Thymus (tissue), 11 donors: ENCODE measurements at regions not wholly inside any gene's neighbourhood (a gene's known extent, or its start where the extent isn't known, plus 50 kb on each side); places are given as distances from the start of the nearest gene placed in this dataset.

Source experiments
- DNase-seq, 9 donors: peaks; one replicate each; pipeline ENCODE4 v3.0.0-alpha.2; 2013; ENCODE audit warnings: low spot score in 9 of 9, low read depth in 6 of 9, missing footprints in 1 of 9
- H3K27ac ChIP-seq, 2 donors: one replicate each; pipeline ENCODE4 v1.5.1; 2013; ENCODE audit warnings: control low read depth in 1 of 2, low read depth in 1 of 2, low read length in 1 of 2, mild to moderate bottlenecking in 1 of 2, moderate library complexity in 1 of 2
- H3K27me3 ChIP-seq, 2 donors: one replicate each; pipeline ENCODE4 v1.5.1; 2013; ENCODE audit warnings: low read length in 1 of 2; ENCODE audit not compliant: control insufficient read depth in 2 of 2, insufficient read depth in 1 of 2
- H3K36me3 ChIP-seq, 2 donors: one replicate each; pipeline ENCODE4 v1.5.1; 2013; ENCODE audit warnings: low read length in 1 of 2, mild to moderate bottlenecking in 1 of 2, moderate library complexity in 1 of 2; ENCODE audit not compliant: control insufficient read depth in 2 of 2, insufficient read depth in 2 of 2
- H3K4me1 ChIP-seq, 2 donors: one replicate each; pipeline ENCODE4 v1.5.1; 2013; ENCODE audit warnings: low read length in 2 of 2; ENCODE audit not compliant: control insufficient read depth in 2 of 2, insufficient read depth in 2 of 2
- H3K4me3 ChIP-seq, 2 donors: one replicate each; pipeline ENCODE4 v1.5.1; 2013; ENCODE audit warnings: low read length in 2 of 2, control low read depth in 1 of 2, mild to moderate bottlenecking in 1 of 2
- H3K9me3 ChIP-seq, 2 donors: one replicate each; pipeline ENCODE4 v1.5.1; 2013; ENCODE audit warnings: low read length in 1 of 2, mild to moderate bottlenecking in 1 of 2; ENCODE audit not compliant: control insufficient read depth in 2 of 2, insufficient read depth in 1 of 2
- WGBS: extraction: QIAGEN DNeasy Blood & Tissue Kit; methylation state at CpG from one replicate; pipeline ENCODE4 v1.1.7; 2013; 5-methylcytosine and 5-hydroxymethylcytosine counted together
- donor health status: healthy.

- WGBS, result 90% methylated on average over 2 of the region's 2 CpGs
- no peaks in the 10 kb centered on the region for H3K36me3 ChIP-seq
- no peaks in the 10 kb centered on the region for H3K9me3 ChIP-seq
- H3K4me1 ChIP-seq, result no peaks in the 10 kb centered on the region
- no peak overlapping the region for H3K27ac ChIP-seq
- H3K4me3 ChIP-seq, result no peak overlapping the region
- no peaks in the 10 kb centered on the region for H3K27me3 ChIP-seq
- DNase-seq, result no peak
Observed at GRCh38 chr1:170789063-170789462, 125.1 kb downstream of the PRRX1 start.

GRCh38 chr1:170790175-170790574 lies 126.2 kb downstream of the PRRX1 start:
- Histone ChIP-seq H3K27ac (no peak overlapping the region), H3K4me3 (no peak overlapping the region), H3K36me3 (no peaks in the 10 kb centered on the region), H3K4me1 (no peaks in the 10 kb centered on the region), H3K27me3 (no peaks in the 10 kb centered on the region), H3K9me3 (no peaks in the 10 kb centered on the region)
- DNase-seq, result no peak
- 38% methylated on average over 2 of the region's 2 CpGs for WGBS

GRCh38 chr1:170790651-170791071 lies 126.7 kb downstream of the PRRX1 start:
- peak overlapping the region in 1 of 2 donors; percentile 48 for H3K27ac ChIP-seq
- WGBS, result 85% methylated on average over 3 of the region's 3 CpGs
- no peak overlapping the region for H3K4me3 ChIP-seq
- H3K27me3 ChIP-seq, result no peaks in the 10 kb centered on the region
- no peak for DNase-seq
- H3K9me3 ChIP-seq, result no peaks in the 10 kb centered on the region
- H3K4me1 ChIP-seq, result no peaks in the 10 kb centered on the region
- no peaks in the 10 kb centered on the region for H3K36me3 ChIP-seq

- no peaks in the 10 kb centered on the region for H3K27me3 ChIP-seq
- no peak for DNase-seq
- H3K36me3 ChIP-seq, result no peaks in the 10 kb centered on the region
- H3K9me3 ChIP-seq, result no peaks in the 10 kb centered on the region
- H3K27ac ChIP-seq, result no peak overlapping the region
- WGBS, result 82% methylated on average over 5 of the region's 5 CpGs
- no peaks in the 10 kb centered on the region for H3K4me1 ChIP-seq
- H3K4me3 ChIP-seq, result no peak overlapping the region
Observed at GRCh38 chr1:170791941-170792340, 128.0 kb downstream of the PRRX1 start.

GRCh38 chr1:170800265-170800664 lies 135.1 kb upstream of the MROH9 start:
- H3K9me3 ChIP-seq, result no peaks in the 10 kb centered on the region
- no peak overlapping the region for H3K4me3 ChIP-seq
- no peak for DNase-seq
- no peaks in the 10 kb centered on the region for H3K27me3 ChIP-seq
- H3K4me1 ChIP-seq, result no peaks in the 10 kb centered on the region
- H3K27ac ChIP-seq, result no peak overlapping the region
- H3K36me3 ChIP-seq, result no peaks in the 10 kb centered on the region

GRCh38 chr1:170800812-170801211 lies 134.5 kb upstream of the MROH9 start:
- H3K4me3 ChIP-seq, result no peak overlapping the region
- H3K36me3 ChIP-seq, result no peaks in the 10 kb centered on the region
- no peak overlapping the region for H3K27ac ChIP-seq
- WGBS, result 83% methylated on average over 6 of the region's 6 CpGs
- H3K9me3 ChIP-seq, result no peaks in the 10 kb centered on the region
- no peak for DNase-seq
- H3K27me3 ChIP-seq, result no peaks in the 10 kb centered on the region
- no peaks in the 10 kb centered on the region for H3K4me1 ChIP-seq

GRCh38 chr1:170803711-170804110 lies 131.6 kb upstream of the MROH9 start:
- H3K4me3 ChIP-seq, result no peak overlapping the region
- H3K27me3 ChIP-seq, result no peaks in the 10 kb centered on the region
- no peaks in the 10 kb centered on the region for H3K4me1 ChIP-seq
- no peak overlapping the region for H3K27ac ChIP-seq
- 96% methylated on average over 1 of the region's 1 CpG for whole genome bisulfite sequencing
- H3K9me3 ChIP-seq, result no peaks in the 10 kb centered on the region
- H3K36me3 ChIP-seq, result no peaks in the 10 kb centered on the region
- DNase-seq, result no peak

- DNase-seq, result no peak
- H3K27ac ChIP-seq, result no peak overlapping the region
- no peaks in the 10 kb centered on the region for H3K36me3 ChIP-seq
- no peaks in the 10 kb centered on the region for H3K27me3 ChIP-seq
- no peaks in the 10 kb centered on the region for H3K4me1 ChIP-seq
- H3K4me3 ChIP-seq, result no peak overlapping the region
- no peaks in the 10 kb centered on the region for H3K9me3 ChIP-seq
Observed at GRCh38 chr1:170804419-170804818, 130.9 kb upstream of the MROH9 start.

- no peak for DNase-seq
- Histone ChIP-seq H3K27me3 (no peaks in the 10 kb centered on the region), H3K4me3 (no peak overlapping the region), H3K27ac (no peak overlapping the region), H3K9me3 (no peaks in the 10 kb centered on the region), H3K36me3 (no peaks in the 10 kb centered on the region), H3K4me1 (no peaks in the 10 kb centered on the region)
- 95% methylated on average over 4 of the region's 4 CpGs for WGBS
Observed at GRCh38 chr1:170804879-170805278, 130.5 kb upstream of the MROH9 start.

- 87% methylated on average over 3 of the region's 3 CpGs for WGBS
- no peak overlapping the region for H3K4me3 ChIP-seq
- H3K27me3 ChIP-seq, result no peaks in the 10 kb centered on the region
- no peak for DNase-seq
- no peaks in the 10 kb centered on the region for H3K9me3 ChIP-seq
- no peak overlapping the region for H3K27ac ChIP-seq
- no peaks in the 10 kb centered on the region for H3K36me3 ChIP-seq
- no peaks in the 10 kb centered on the region for H3K4me1 ChIP-seq
Observed at GRCh38 chr1:170806961-170807360, 128.4 kb upstream of the MROH9 start.
